ENCODE measurements at regions not wholly inside any gene's neighbourhood (a gene's known extent, or its start where the extent isn't known, plus 50 kb on each side); places are given as distances from the start of the nearest gene placed in this dataset.

- Histone ChIP-seq H2AFZ (ENCODE audit: low read length) (no peak overlapping the region), H3K79me2 (ENCODE audit: low read length) (no peaks in the 10 kb centered on the region), H4K20me1 (ENCODE audit: low read length) (no peaks in the 10 kb centered on the region), H3K4me1 (ENCODE audit: insufficient read depth, low read length) (no peaks in the 10 kb centered on the region), H3K4me2 (ENCODE audit: low read length) (no peak overlapping the region), H3K9me3 (ENCODE audit: low read length) (no peaks in the 10 kb centered on the region), H3K9ac (ENCODE audit: low read length) (no peak overlapping the region), H3K36me3 (ENCODE audit: low read depth, low read length) (no peaks in the 10 kb centered on the region), H3K27me3 (ENCODE audit: low read length) (no peaks in the 10 kb centered on the region), H3K27ac (ENCODE audit: low read length) (no peak overlapping the region), H3K4me3 (ENCODE audit: low read length) (no peak overlapping the region), H3F3A (ENCODE audit: low read length, unreplicated experiment) (no peaks in the 10 kb centered on the region), H3K9me2 (replicated peaks; ENCODE audit: low read length) (no peaks in the 10 kb centered on the region)
- no TSS peak for BruUV-seq (replicated peaks)
- ATAC-seq (no peak), DNase-seq (no peak)
- TF ChIP-seq CTCF (conservative IDR thresholded peaks at IDR 0.05; ENCODE audit: low read depth, low read length) = no peak
- TF ChIP-seq EZH2 (IDR thresholded peaks at IDR 0.05; ENCODE audit: low read length, unreplicated experiment) = no peak
- no peak for TF ChIP-seq EZH2phosphoT487 (IDR thresholded peaks at IDR 0.05; ENCODE audit: borderline replicate concordance, low read length)
- intact Hi-C loops (cut with micrococcal nuclease) = no loop called here
- ChIA-PET POLR2A (ENCODE audit: unreplicated experiment) (no interaction called here), CTCF (no interaction called here)
These were observed 226.8 kb upstream of the LNX1 start for GRCh38 chr4:53818104-53818503.

- Histone ChIP-seq H3K9ac (ENCODE audit: low read length) (no peak overlapping the region), H3K27me3 (ENCODE audit: low read length) (no peaks in the 10 kb centered on the region), H3K9me2 (replicated peaks; ENCODE audit: low read length) (no peaks in the 10 kb centered on the region), H2AFZ (ENCODE audit: low read length) (no peak overlapping the region), H3K27ac (ENCODE audit: low read length) (no peak overlapping the region), H3K4me1 (ENCODE audit: insufficient read depth, low read length) (no peaks in the 10 kb centered on the region), H3K9me3 (ENCODE audit: low read length) (no peaks in the 10 kb centered on the region), H3K79me2 (ENCODE audit: low read length) (no peaks in the 10 kb centered on the region), H3K4me3 (ENCODE audit: low read length) (no peak overlapping the region), H3K4me2 (ENCODE audit: low read length) (no peak overlapping the region), H3K36me3 (ENCODE audit: low read depth, low read length) (no peaks in the 10 kb centered on the region), H3F3A (ENCODE audit: low read length, unreplicated experiment) (no peaks in the 10 kb centered on the region), H4K20me1 (ENCODE audit: low read length) (no peaks in the 10 kb centered on the region)
- BruUV-seq (replicated peaks) = no TSS peak
- intact Hi-C loops (cut with micrococcal nuclease) = no loop called here
- no peak for TF ChIP-seq CTCF (conservative IDR thresholded peaks at IDR 0.05; ENCODE audit: low read depth, low read length)
- TF ChIP-seq EZH2 (IDR thresholded peaks at IDR 0.05; ENCODE audit: low read length, unreplicated experiment) = no peak
- no peak for TF ChIP-seq EZH2phosphoT487 (IDR thresholded peaks at IDR 0.05; ENCODE audit: borderline replicate concordance, low read length)
- ATAC-seq (no peak), DNase-seq (no peak)
- POLR2A ChIA-PET (ENCODE audit: unreplicated experiment) = no interaction called here
- CTCF ChIA-PET = no interaction called here
These were observed 225.3 kb upstream of the LNX1 start for GRCh38 chr4:53816561-53816960.

- ChIA-PET POLR2A (ENCODE audit: unreplicated experiment) (no interaction called here), CTCF (no interaction called here)
- Histone ChIP-seq H3K4me2 (ENCODE audit: low read length) (no peak overlapping the region), H3K4me3 (ENCODE audit: low read length) (no peak overlapping the region), H3K9ac (ENCODE audit: low read length) (no peak overlapping the region), H3K4me1 (ENCODE audit: insufficient read depth, low read length) (no peaks in the 10 kb centered on the region), H3F3A (ENCODE audit: low read length, unreplicated experiment) (no peaks in the 10 kb centered on the region), H4K20me1 (ENCODE audit: low read length) (no peaks in the 10 kb centered on the region), H3K27me3 (ENCODE audit: low read length) (no peaks in the 10 kb centered on the region), H3K9me2 (replicated peaks; ENCODE audit: low read length) (no peaks in the 10 kb centered on the region), H2AFZ (ENCODE audit: low read length) (no peak overlapping the region), H3K27ac (ENCODE audit: low read length) (no peak overlapping the region), H3K36me3 (ENCODE audit: low read depth, low read length) (no peaks in the 10 kb centered on the region), H3K79me2 (ENCODE audit: low read length) (no peaks in the 10 kb centered on the region), H3K9me3 (ENCODE audit: low read length) (no peaks in the 10 kb centered on the region)
- ATAC-seq = no peak
- intact Hi-C loops (cut with micrococcal nuclease) = no loop called here
- TF ChIP-seq EZH2phosphoT487 (IDR thresholded peaks at IDR 0.05; ENCODE audit: borderline replicate concordance, low read length) (no peak), EZH2 (IDR thresholded peaks at IDR 0.05; ENCODE audit: low read length, unreplicated experiment) (no peak), CTCF (conservative IDR thresholded peaks at IDR 0.05; ENCODE audit: low read depth, low read length) (no peak)
- DNase-seq = no peak
- BruUV-seq (replicated peaks) = no TSS peak
These were observed 224.0 kb upstream of the LNX1 start for GRCh38 chr4:53815281-53815680.
